HEK293T (cell line): ENCODE measurements at regions not wholly inside any gene's neighbourhood (a gene's known extent, or its start where the extent isn't known, plus 50 kb on each side); places are given as distances from the start of the nearest gene placed in this dataset.

Source experiments
- BHLHE40 ChIP-seq: fragments of 450-650 bp; IDR thresholded peaks from 2 replicates; pipeline ENCODE4 v1.6.1; 2016; ENCODE audit warnings: mild to moderate bottlenecking, moderate library complexity, borderline replicate concordance
- FOXK2 ChIP-seq: fragments of 450-650 bp; IDR thresholded peaks from 2 replicates; pipeline ENCODE4 v1.6.1; 2016; ENCODE audit warnings: mild to moderate bottlenecking
- NFRKB ChIP-seq: fragments of 450-650 bp; IDR thresholded peaks from 2 replicates; pipeline ENCODE4 v1.6.1; 2016; ENCODE audit warnings: mild to moderate bottlenecking, moderate library complexity
- SUZ12 ChIP-seq: fragments of 450-650 bp; IDR thresholded peaks from 2 replicates; pipeline ENCODE4 v1.6.1; 2016; ENCODE audit warnings: mild to moderate bottlenecking
- ZNF384 ChIP-seq: fragments of 450-650 bp; IDR thresholded peaks from 2 replicates; pipeline ENCODE4 v1.6.1; 2016

- no peak for TF ChIP-seq SUZ12
- TF ChIP-seq FOXK2: no peak
- no peak for TF ChIP-seq ZNF384
- no peak for TF ChIP-seq BHLHE40
- TF ChIP-seq NFRKB: no peak
Observed at GRCh38 chr6:137692806-137693205, 174.3 kb upstream of the TNFAIP3 start.
